Pancreas (tissue), 10 donors: ENCODE measurements at regions not wholly inside any gene's neighbourhood (a gene's known extent, or its start where the extent isn't known, plus 50 kb on each side); places are given as distances from the start of the nearest gene placed in this dataset.

ENCODE experiments used
- ATAC-seq, 4 donors: fragments of 200-7000 bp; cut with Tn5 transposase; one replicate each; pipeline versions ENCODE4 v1.8.0 to v1.9.1; 2020; ENCODE audit warnings: mild to moderate bottlenecking in 4 of 4, moderate library complexity in 4 of 4
- DNase-seq, 6 donors: peaks; one replicate each; pipeline ENCODE4 v3.0.0-alpha.2; 2020
- FAIRE-seq: peaks from 2 replicates; lab custom pipeline; 2012; peaks lifted over from hg19 to GRCh38; lab: Jason Lieb, UNC
- H3K27ac ChIP-seq, 4 donors: fragments of 200-600 bp; sonication (generic); 1 replicate in 3 of 4; 2 replicates in 1 of 4; pipeline versions ENCODE4 v1.5.0 to v1.8.0; 2020
- H3K27me3 ChIP-seq, 4 donors: fragments of 200-600 bp; one replicate each; pipeline ENCODE4 v1.8.0; 2021
- H3K36me3 ChIP-seq, 3 donors: fragments of 200-600 bp; sonication (generic) in 1 of 3; one replicate each; pipeline versions ENCODE4 v1.5.0 to v1.8.0; 2020 to 2021
- H3K4me1 ChIP-seq, 3 donors: fragments of 200-600 bp; one replicate each; pipeline ENCODE4 v1.8.0; 2021
- H3K4me3 ChIP-seq, 4 donors: fragments of 200-600 bp; sonication (generic) in 2 of 4; one replicate each; pipeline versions ENCODE4 v1.5.0 to v1.8.0; 2020 to 2021
- H3K9me3 ChIP-seq, 4 donors: fragments of 200-600 bp; one replicate each; pipeline ENCODE4 v1.8.0; 2021
- WGBS, 2 donors: extraction: QIAGEN DNeasy Blood & Tissue Kit; methylation state at CpG; one replicate each; pipeline ENCODE4 v1.1.7; 2013; 5-methylcytosine and 5-hydroxymethylcytosine counted together
- intact Hi-C, 3 donors: fragments of 100-400 bp; cut with DNase I; formaldehyde crosslinking; loops; one replicate each; pipeline versions ENCODE4 v1.11.1 to v1.14.2; 2022
- TF ChIP-seq, protein P1 (sequence below), 4 donors: fragments of 200-600 bp; sonication (generic) in 3 of 4; IDR thresholded peaks; one replicate each; pipeline versions ENCODE4 v1.5.0 to v1.8.0; 2021; ENCODE audit warnings: antibody characterized with exemption in 4 of 4
- donor health status: healthy with polysubstance abuse.
- donor health status: DM: no; HTN: no; CAD: no; lungs with moderate emphysema.
- donor health status: DM: no; HTN: no; CAD: no.
- donor health status: control.
- donor health status: control.
- donor health status: Bipolar disorder and iron deficiency.
- donor health status: DM: yes; HTN: yes; CAD: no.
- donor health status: DM: no; HTN: no; CAD: no.
- donor health status: DM: no; HTN: no; CAD: no.
- donor health status: DM: yes; HTN: yes; CAD: no.

DNA sequence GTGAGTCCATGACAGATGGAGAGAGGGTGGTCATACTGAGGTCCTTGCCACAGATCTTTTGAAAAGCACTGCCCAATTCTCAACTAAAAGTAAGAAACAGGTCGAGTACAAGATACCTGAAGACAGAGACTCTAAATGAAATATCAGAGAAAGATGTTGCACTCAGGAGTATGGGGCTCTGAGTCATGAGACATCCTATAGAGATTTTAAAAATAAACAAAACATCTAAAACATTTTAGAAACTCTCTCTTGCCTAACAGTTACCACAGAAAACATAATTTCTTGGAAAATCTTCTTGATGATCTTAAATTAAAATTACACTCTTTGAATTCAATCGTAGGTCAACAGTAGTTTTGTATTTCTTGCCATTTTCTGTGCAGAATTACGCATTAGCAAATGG is 348.9 kb upstream of the MARCKS start:
- TF ChIP-seq, protein P1, sequence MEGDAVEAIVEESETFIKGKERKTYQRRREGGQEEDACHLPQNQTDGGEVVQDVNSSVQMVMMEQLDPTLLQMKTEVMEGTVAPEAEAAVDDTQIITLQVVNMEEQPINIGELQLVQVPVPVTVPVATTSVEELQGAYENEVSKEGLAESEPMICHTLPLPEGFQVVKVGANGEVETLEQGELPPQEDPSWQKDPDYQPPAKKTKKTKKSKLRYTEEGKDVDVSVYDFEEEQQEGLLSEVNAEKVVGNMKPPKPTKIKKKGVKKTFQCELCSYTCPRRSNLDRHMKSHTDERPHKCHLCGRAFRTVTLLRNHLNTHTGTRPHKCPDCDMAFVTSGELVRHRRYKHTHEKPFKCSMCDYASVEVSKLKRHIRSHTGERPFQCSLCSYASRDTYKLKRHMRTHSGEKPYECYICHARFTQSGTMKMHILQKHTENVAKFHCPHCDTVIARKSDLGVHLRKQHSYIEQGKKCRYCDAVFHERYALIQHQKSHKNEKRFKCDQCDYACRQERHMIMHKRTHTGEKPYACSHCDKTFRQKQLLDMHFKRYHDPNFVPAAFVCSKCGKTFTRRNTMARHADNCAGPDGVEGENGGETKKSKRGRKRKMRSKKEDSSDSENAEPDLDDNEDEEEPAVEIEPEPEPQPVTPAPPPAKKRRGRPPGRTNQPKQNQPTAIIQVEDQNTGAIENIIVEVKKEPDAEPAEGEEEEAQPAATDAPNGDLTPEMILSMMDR (IDR thresholded peaks at IDR 0.05): no peak
- no peaks in the 10 kb centered on the region for H3K9me3 ChIP-seq
- no peak for DNase-seq
- ATAC-seq: no peak
- H3K4me3 ChIP-seq: no peak overlapping the region
- no peaks in the 10 kb centered on the region for H3K36me3 ChIP-seq
- intact Hi-C loops: no loop called here
- no peaks in the 10 kb centered on the region for H3K4me1 ChIP-seq
- H3K27ac ChIP-seq: no peak overlapping the region
- 68 to 71% methylated on average over 3 of the region's 3 CpGs for WGBS, 2 donors
- H3K27me3 ChIP-seq: no peaks in the 10 kb centered on the region
- FAIRE-seq: no peak

DNA sequence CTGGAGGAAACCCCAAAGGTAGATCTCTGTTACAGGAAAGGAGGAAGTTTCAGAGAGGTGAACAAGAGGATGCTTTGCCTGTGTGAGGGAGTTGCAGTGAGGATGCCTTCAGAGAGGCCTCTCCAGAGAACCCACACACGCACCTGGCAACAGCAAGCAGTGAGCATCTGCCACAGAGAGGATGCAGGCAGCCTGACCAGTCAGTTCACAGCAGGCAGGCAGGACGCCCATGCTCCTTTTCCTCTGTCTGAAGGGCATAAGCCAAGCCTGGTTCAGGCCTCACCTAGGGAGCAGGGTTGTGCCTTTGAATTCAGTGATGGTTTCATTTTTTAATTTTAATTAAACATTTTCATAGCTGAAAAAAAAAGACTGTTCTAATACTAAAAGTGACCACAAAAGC is 346.0 kb upstream of the MARCKS start:
- no peak overlapping the region for H3K27ac ChIP-seq
- WGBS, 2 donors: 89 to 95% methylated on average over 2 of the region's 2 CpGs
- FAIRE-seq (no peak), DNase-seq (no peak), ATAC-seq (no peak)
- H3K27me3 ChIP-seq: no peaks in the 10 kb centered on the region
- no peak overlapping the region for H3K4me3 ChIP-seq
- TF ChIP-seq, protein P1 (IDR thresholded peaks at IDR 0.05): no peak
- H3K36me3 ChIP-seq: no peaks in the 10 kb centered on the region
- H3K9me3 ChIP-seq: no peaks in the 10 kb centered on the region
- no peaks in the 10 kb centered on the region for H3K4me1 ChIP-seq
- intact Hi-C loops: no loop called here

DNA sequence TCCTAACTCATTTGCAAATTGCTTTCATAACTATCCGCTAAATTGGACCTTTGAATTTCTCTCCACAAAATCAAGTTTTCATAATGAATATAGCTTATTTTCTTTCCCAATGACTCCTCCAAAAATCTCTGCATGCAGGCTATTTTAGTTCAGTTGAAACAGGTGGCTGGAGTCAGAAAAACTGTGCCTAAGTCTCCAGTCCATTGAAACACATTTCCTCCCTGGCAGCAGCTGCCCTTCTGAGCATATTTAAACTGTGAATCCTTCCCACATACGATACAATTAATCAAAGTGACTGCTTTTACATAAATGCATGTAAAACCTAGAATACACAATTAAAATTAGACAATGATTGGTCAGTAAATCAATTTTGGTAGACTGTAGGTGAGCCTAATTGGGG is 344.6 kb upstream of the MARCKS start:
- Histone ChIP-seq H3K4me3 (no peak overlapping the region), H3K9me3 (no peaks in the 10 kb centered on the region), H3K27me3 (no peaks in the 10 kb centered on the region), H3K27ac (no peak overlapping the region), H3K36me3 (no peaks in the 10 kb centered on the region), H3K4me1 (no peaks in the 10 kb centered on the region)
- TF ChIP-seq, protein P1 (IDR thresholded peaks at IDR 0.05): no peak
- no peak for DNase-seq
- no peak for ATAC-seq
- 91 to 95% methylated on average over 2 of the region's 2 CpGs for WGBS, 2 donors
- intact Hi-C loops: no loop called here
- FAIRE-seq: no peak

DNA sequence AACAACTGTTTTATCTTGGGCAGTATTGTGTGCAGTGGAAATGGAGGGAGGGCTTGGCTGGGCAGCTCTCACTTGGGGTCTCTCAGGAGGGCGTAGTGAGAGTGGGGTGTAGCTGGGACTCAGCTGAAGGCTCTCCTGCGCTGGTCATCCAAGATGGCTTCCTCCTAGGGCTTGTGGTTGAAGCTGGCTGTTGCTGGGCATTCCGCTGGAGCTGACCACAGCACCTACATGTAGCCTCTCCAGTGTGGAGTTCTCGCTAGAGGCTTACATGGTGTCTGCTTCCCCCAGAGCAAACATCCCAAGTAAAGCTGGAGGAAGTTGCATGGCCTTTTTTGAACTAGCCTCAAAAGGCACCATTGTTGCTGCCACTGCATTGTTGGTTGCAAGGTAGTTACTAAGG is 344.1 kb upstream of the MARCKS start:
- ATAC-seq (no peak), FAIRE-seq (no peak)

DNA sequence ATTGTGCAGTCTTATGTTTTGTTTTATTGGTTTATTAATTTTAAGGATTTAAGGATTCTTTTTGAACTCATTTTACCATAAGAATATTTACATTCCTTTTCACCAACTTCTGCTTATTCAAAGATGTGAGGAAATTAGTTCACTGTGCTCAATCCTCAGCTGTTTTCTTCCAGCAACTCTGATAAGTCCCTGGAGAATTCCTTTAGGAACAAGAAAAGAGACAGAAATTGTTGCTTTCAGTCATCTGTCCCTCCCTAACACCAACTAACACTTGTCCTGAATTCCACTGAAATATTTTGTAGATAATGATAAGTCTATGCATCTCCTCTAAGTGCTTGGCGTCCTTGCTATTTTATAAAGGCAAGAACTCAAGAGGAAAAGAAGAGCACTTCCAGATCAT is 334.8 kb upstream of the MARCKS start:
- intact Hi-C loops: no loop called here
- ATAC-seq: no peak
- no peak for FAIRE-seq
- DNase-seq: no peak
- Histone ChIP-seq H3K27ac (no peak overlapping the region), H3K4me3 (no peak overlapping the region), H3K27me3 (no peaks in the 10 kb centered on the region), H3K4me1 (peaks cover 0 to 4% (median 0%) of the 10 kb centered on the region in 3 donors), H3K36me3 (no peaks in the 10 kb centered on the region), H3K9me3 (no peaks in the 10 kb centered on the region)
- WGBS, 2 donors: 96 to 97% methylated on average over 1 of the region's 1 CpG
- TF ChIP-seq, protein P1 (IDR thresholded peaks at IDR 0.05): no peak

More for the DNA sequence above, 344.1 kb upstream of the MARCKS start:
- 97 to 99% methylated on average over 4 of the region's 4 CpGs for WGBS, 2 donors
- H3K4me1 ChIP-seq: no peaks in the 10 kb centered on the region
- H3K36me3 ChIP-seq: no peaks in the 10 kb centered on the region
- no peaks in the 10 kb centered on the region for H3K9me3 ChIP-seq
- H3K27me3 ChIP-seq: no peaks in the 10 kb centered on the region
- TF ChIP-seq, protein P1 (IDR thresholded peaks at IDR 0.05): no peak
- H3K4me3 ChIP-seq: no peak overlapping the region
- no peak for DNase-seq
- no peak overlapping the region for H3K27ac ChIP-seq
- intact Hi-C loops: no loop called here
